ENCODE measurements at regions not wholly inside any gene's neighbourhood (a gene's known extent, or its start where the extent isn't known, plus 50 kb on each side); places are given as distances from the start of the nearest gene placed in this dataset.

DNA sequence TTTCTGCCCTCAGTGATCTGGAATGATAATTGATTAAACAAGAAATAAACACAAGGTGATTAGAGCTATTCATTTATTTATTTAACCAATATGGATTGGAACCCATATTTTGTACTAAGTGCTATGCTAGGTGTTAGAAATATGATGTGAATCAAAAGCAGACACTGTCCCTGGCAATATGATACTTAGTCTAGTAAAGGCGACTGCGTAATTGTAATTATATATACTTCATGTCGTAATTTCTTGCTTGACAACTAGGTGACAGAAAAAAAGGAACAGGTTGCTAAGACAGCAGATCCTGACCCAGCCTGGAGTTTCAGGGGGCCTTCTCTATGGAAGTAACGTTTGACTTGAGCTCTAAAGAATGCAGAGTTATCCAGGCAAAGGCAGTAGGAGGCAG lies 236.5 kb upstream of the F9 start:
- TF ChIP-seq EZH2 (IDR thresholded peaks at IDR 0.05; ENCODE audit: insufficient read depth, poor library complexity, severe bottlenecking): no peak
- no peak for TF ChIP-seq EZH2phosphoT487 (IDR thresholded peaks at IDR 0.05; ENCODE audit: insufficient read depth, low read depth)
